Ishikawa (cell line): ENCODE measurements at regions not wholly inside any gene's neighbourhood (a gene's known extent, or its start where the extent isn't known, plus 50 kb on each side); places are given as distances from the start of the nearest gene placed in this dataset.

Experiments
- REST ChIP-seq: IDR thresholded peaks from 2 replicates; pipeline ENCODE4 v1.6.1; 2012; ENCODE audit warnings: low read depth, mild to moderate bottlenecking
- YY1 ChIP-seq: IDR thresholded peaks from 2 replicates; pipeline ENCODE4 v1.6.1; 2012; ENCODE audit warnings: low read depth

GRCh38 chr6:111927321-111927720 is 54.1 kb upstream of the FYN start:
- TF ChIP-seq REST: no peak
- TF ChIP-seq YY1: no peak
